Skeletal muscle satellite cell (primary cell): ENCODE measurements at regions not wholly inside any gene's neighbourhood (a gene's known extent, or its start where the extent isn't known, plus 50 kb on each side); places are given as distances from the start of the nearest gene placed in this dataset.

ENCODE experiments used
- H3K27me3 ChIP-seq: 2 replicates; pipeline ENCODE4 v1.7.0; 2013; ENCODE audit warnings: low read length; ENCODE audit not compliant: control insufficient read depth, insufficient read depth
- H3K36me3 ChIP-seq: 2 replicates; pipeline ENCODE4 v1.7.0; 2013; ENCODE audit warnings: mild to moderate bottlenecking, control low read depth, low read length; ENCODE audit not compliant: insufficient read depth
- H3K4me1 ChIP-seq: 2 replicates; pipeline ENCODE4 v1.7.0; 2013; ENCODE audit warnings: low read length; ENCODE audit not compliant: control insufficient read depth, insufficient read depth
- H3K4me2 ChIP-seq: 2 replicates; pipeline ENCODE4 v1.7.0; 2013; ENCODE audit warnings: mild to moderate bottlenecking, low read length
- H3K4me3 ChIP-seq: 2 replicates; pipeline ENCODE4 v1.7.0; 2013; ENCODE audit warnings: low read length
- H3K9ac ChIP-seq: 2 replicates; pipeline ENCODE4 v1.7.0; 2013; ENCODE audit warnings: mild to moderate bottlenecking, low read depth, low read length, moderate library complexity
- H3K9me3 ChIP-seq: replicated peaks from 2 replicates; pipeline ENCODE4 v1.7.0; 2013; ENCODE audit warnings: mild to moderate bottlenecking, control low read depth, low read length

DNA sequence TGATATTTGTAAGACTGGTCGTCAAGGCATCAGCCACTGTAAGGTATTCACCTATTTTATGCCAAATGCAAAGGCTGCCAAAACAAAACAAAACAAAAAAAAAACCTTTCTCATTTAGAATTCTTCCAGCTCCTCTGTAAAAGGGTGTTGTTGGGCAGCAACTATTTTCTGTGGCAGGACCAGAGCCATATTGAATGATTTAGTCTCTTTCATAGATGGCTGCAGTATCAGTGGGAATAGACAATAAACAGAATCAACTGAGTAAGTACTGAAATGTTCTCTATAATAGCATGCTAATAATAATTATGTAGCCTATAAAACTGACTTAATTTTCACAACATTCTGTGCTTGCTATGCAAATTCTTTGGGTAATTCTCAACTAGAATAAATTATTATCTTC, 389.7 kb upstream of the PABPC4L start:
- Histone ChIP-seq H3K9ac (no peak overlapping the region), H3K4me2 (no peak overlapping the region)

DNA sequence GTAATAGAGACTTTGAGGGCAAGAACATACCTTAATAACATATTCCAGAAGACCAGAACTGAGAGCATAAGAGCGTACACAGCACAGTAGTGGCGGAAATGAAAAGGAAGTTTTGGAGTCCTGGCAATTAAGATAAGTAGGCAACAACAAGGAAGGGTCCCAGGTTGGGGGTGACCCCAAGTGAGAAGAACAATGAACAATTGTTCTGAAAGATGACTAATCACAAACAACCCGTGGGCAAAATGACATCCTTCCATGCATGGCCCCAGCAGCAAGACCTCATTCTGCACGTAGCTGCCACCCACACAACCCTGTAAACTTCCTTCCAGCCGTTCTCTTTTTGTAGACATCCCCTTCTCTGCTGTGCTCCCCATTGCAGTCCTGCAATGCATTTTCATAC, 384.4 kb upstream of the PABPC4L start:
- H3K9ac ChIP-seq = no peak overlapping the region
- no peak overlapping the region for H3K4me2 ChIP-seq
- no peaks in the 10 kb centered on the region for H3K9me3 ChIP-seq
- H3K4me3 ChIP-seq = no peak overlapping the region
- H3K27me3 ChIP-seq = no peaks in the 10 kb centered on the region
- H3K4me1 ChIP-seq = no peaks in the 10 kb centered on the region
- no peaks in the 10 kb centered on the region for H3K36me3 ChIP-seq

More for the DNA sequence above, 389.7 kb upstream of the PABPC4L start:
- Histone ChIP-seq H3K27me3 (no peaks in the 10 kb centered on the region), H3K4me1 (no peaks in the 10 kb centered on the region), H3K36me3 (no peaks in the 10 kb centered on the region), H3K4me3 (no peak overlapping the region), H3K9me3 (no peaks in the 10 kb centered on the region)

DNA sequence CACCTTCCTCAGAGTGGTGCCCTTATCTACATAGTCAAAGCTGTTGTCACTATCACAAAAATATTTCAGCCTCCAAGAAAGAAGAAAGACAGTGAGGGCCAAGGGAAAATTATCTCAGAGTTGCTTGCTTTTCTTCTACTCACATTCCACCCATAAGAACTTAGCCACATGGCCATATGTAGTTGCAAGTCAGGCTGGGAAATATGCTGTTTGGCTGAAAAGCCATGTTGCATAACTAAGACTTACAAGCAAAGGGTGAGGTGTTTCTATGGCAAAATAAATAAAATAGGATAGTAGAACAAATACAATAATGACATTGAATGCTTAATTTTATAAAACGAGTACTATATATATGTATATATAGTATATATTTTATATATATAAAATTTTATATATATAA, 365.9 kb upstream of the PABPC4L start:
- Histone ChIP-seq H3K9ac (no peak overlapping the region), H3K4me2 (no peak overlapping the region), H3K36me3 (no peaks in the 10 kb centered on the region), H3K4me1 (no peaks in the 10 kb centered on the region), H3K4me3 (no peak overlapping the region), H3K27me3 (no peaks in the 10 kb centered on the region), H3K9me3 (no peaks in the 10 kb centered on the region)

DNA sequence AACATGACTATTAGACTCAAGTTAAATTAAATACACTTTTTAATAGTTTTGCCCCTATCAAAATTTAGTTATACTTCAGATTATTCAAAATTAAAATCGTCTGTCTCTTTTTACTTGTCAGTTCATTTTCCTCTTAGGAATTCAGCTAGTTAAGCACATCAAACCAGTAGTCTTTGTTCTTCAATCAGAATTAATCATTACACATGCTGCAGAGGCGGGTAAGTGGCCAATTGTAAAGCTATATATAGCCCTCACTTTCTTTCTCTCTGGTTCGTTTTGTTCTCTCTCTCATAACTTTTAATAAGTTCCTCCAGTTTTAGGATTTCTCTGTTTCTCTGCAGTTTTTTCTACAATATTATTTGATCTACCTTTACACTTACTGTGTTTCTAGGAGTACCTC, 359.1 kb upstream of the PABPC4L start:
- Histone ChIP-seq H3K4me2 (no peak overlapping the region), H3K4me1 (no peaks in the 10 kb centered on the region), H3K9ac (no peak overlapping the region), H3K27me3 (no peaks in the 10 kb centered on the region), H3K36me3 (no peaks in the 10 kb centered on the region), H3K9me3 (no peaks in the 10 kb centered on the region), H3K4me3 (no peak overlapping the region)

DNA sequence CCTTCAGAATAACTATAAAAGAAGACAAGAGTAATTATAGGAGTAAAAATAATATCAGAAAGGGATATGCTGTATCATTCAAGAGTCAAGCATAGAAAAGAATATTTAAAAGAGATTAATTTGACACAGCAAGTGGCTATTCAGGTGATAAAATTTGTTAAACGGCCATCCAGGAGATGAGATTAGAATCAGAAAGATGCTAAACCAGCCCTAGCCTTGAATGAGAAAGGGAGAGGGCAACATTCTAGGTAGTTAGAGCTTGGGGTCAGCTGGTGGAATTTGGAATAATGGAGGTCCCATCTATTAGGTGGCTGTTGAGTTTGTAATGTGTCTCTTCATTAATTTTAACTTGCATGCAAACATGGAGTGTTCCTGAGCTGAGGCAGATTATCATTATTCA, 350.5 kb upstream of the PABPC4L start:
- no peak overlapping the region for H3K9ac ChIP-seq
- no peaks in the 10 kb centered on the region for H3K9me3 ChIP-seq
- no peak overlapping the region for H3K4me3 ChIP-seq
- H3K36me3 ChIP-seq = no peaks in the 10 kb centered on the region
- no peaks in the 10 kb centered on the region for H3K27me3 ChIP-seq
- no peak overlapping the region for H3K4me2 ChIP-seq
- H3K4me1 ChIP-seq = no peaks in the 10 kb centered on the region

DNA sequence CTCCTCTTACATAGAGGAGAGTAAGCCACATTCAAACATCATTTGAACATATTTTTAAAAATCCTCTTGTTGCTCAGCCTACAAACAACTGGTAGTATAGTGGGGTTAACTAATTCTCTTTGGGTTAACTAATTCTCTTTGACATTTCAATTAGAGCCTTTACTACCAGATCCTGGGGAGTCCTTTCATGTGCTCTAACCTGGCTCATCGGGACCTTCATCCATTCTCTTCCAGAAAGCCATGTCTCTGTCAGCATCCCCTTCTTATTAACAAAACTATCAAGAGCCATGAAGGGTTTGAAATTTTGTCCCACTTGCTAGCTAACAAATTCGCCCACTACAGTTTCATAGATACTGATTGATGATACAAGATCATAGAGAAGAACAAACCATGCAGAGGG, 349.8 kb upstream of the PABPC4L start:
- Histone ChIP-seq H3K9ac (no peak overlapping the region), H3K4me2 (no peak overlapping the region), H3K4me1 (no peaks in the 10 kb centered on the region), H3K36me3 (no peaks in the 10 kb centered on the region), H3K4me3 (no peak overlapping the region), H3K9me3 (no peaks in the 10 kb centered on the region), H3K27me3 (no peaks in the 10 kb centered on the region)

DNA sequence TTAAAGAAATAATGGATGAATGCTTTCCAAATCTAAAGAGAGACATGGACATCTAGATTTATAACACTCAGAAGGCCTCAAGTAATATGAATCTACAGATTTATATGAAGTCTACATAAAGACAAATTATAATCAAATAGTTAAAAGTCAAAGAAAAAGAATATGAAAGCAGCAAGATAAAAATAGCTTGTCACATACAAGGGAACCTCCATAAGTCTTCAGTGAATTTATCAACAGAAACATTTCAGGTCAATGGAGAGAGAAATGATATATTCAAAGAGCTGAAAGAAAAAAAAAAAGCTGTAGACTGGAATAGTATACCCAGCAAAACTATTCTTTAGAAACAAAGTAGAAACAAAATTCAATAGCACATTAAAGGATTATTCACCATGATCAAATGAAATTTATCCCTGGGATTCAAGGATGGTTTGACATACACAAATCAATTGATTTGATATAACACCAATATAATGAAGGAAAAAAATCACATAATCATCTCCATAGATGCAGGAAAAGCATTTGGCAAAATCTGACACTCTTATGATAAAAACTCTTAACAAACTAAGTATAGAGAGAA, 346.6 kb upstream of the PABPC4L start:
- H3K27me3 ChIP-seq = no peaks in the 10 kb centered on the region
- H3K9me3 ChIP-seq = no peaks in the 10 kb centered on the region
- H3K4me3 ChIP-seq = no peak overlapping the region
- no peak overlapping the region for H3K9ac ChIP-seq
- H3K4me2 ChIP-seq = no peak overlapping the region
- no peaks in the 10 kb centered on the region for H3K36me3 ChIP-seq
- H3K4me1 ChIP-seq = no peaks in the 10 kb centered on the region

DNA sequence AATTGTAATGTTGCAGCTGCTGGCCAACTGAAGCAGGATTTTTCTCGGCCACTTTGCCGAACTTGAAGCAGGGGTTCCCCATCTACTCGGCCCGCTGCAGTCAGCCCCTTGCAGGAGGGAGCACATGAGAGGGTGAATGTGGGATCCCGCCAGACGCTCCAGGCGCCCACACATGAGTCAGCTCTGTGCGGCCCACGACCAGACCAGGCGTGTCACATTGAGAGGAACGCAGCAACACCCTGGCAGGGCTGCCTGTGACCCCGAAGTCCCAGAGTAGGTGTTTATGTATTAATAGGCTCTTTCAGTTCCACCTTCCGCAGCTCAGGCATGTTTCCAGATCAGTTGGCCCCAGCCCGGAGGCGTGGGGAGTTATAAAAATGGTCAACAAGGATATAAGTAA, 344.7 kb upstream of the PABPC4L start:
- H3K4me1 ChIP-seq = no peaks in the 10 kb centered on the region

DNA sequence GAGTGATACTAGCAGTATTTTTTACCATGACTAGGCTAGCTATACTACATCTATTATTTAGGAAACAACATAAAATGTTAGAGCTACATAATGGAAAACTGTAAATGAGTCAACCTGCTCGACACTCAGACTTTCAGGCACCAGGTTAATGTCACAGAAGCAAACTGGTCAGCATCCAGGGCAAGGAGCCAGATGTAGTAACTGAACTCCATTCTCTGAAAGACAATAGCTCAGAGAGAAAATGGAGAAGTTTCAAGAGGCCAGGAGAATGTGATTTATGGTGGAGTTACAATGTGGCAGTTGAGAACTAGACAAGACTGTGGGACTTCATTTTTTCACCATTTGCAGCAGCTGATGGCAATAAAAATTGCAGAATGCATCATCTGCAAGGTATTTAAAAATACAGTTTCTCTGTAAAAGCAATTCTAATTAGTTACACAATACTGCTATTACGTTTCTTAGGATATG, 342.7 kb upstream of the PABPC4L start:
- no peak overlapping the region for H3K4me3 ChIP-seq
- H3K9me3 ChIP-seq = no peaks in the 10 kb centered on the region
- no peak overlapping the region for H3K4me2 ChIP-seq
- H3K4me1 ChIP-seq = no peaks in the 10 kb centered on the region
- H3K36me3 ChIP-seq = no peaks in the 10 kb centered on the region
- no peak overlapping the region for H3K9ac ChIP-seq
- H3K27me3 ChIP-seq = no peaks in the 10 kb centered on the region

More for the DNA sequence above, 344.7 kb upstream of the PABPC4L start:
- no peaks in the 10 kb centered on the region for H3K27me3 ChIP-seq
- no peak overlapping the region for H3K4me3 ChIP-seq
- no peaks in the 10 kb centered on the region for H3K36me3 ChIP-seq
- no peak overlapping the region for H3K9ac ChIP-seq
- H3K4me2 ChIP-seq = no peak overlapping the region
- H3K9me3 ChIP-seq = no peaks in the 10 kb centered on the region

DNA sequence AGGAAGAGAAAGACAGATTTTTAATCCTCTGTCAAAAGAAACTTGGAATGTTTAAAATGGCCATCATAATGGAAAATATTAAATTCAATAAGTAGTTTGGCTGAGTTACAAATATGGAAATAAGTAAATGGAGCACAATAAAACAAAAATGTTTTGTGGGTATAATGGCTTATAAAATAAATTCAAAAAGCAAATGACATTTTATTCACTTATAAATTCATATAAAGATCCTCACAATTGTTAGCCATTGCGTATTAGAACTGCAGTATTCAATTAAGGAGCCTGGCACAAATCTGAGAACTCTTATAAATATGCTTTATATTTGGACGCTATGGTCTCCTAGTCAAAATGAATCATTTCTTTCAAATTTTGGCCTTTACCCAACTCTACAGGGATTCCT, 339.0 kb upstream of the PABPC4L start:
- H3K4me2 ChIP-seq = no peak overlapping the region
- H3K9ac ChIP-seq = no peak overlapping the region
- no peaks in the 10 kb centered on the region for H3K27me3 ChIP-seq
- H3K9me3 ChIP-seq = no peaks in the 10 kb centered on the region
- no peak overlapping the region for H3K4me3 ChIP-seq
- H3K36me3 ChIP-seq = no peaks in the 10 kb centered on the region
- no peaks in the 10 kb centered on the region for H3K4me1 ChIP-seq

DNA sequence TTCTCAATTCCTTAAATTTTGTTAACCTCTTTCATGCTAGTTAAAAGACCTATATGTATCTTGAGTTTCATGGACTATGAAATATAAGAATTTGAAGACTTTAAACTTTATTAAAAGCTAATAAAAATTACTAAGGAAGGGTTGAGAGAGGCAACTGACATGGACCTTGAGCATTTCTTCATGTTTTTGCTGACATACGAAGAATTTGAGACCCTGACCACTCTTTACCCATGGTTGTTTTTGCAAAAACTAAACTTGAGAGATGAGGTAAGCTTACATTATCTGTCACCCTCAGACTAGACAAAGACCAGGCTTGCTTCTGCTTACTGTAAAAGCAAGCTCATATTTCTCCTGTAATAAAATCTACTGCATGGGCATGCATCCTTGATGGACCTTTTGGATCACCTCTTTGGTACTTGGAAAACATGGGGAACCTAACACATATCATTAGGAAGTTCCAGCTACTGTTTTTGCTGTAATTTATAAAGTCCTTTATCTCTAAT, 338.2 kb upstream of the PABPC4L start:
- Histone ChIP-seq H3K27me3 (no peaks in the 10 kb centered on the region), H3K36me3 (no peaks in the 10 kb centered on the region), H3K9ac (no peak overlapping the region), H3K9me3 (no peaks in the 10 kb centered on the region), H3K4me3 (no peak overlapping the region), H3K4me1 (no peaks in the 10 kb centered on the region), H3K4me2 (no peak overlapping the region)

DNA sequence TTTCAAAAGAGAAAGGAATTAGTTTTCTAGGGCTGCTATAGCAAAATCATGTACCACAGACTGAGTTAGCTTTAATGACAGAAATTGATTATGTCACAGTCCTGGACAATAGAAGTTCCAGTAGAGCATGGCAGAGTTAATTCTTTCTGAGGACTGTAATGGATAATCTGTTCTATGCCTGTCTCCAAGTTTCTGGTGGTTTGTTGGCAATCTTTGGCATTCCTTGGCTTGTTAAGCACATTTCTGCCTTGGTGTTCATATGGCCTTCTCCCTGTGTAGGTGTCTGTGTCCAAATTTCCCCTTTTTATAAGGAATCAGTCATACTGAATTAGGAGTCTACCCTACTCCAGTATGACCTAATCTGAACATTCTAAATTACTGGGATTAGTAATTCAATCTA, 336.1 kb upstream of the PABPC4L start:
- Histone ChIP-seq H3K4me1 (no peaks in the 10 kb centered on the region), H3K9me3 (no peaks in the 10 kb centered on the region), H3K4me2 (no peak overlapping the region), H3K27me3 (no peaks in the 10 kb centered on the region), H3K36me3 (no peaks in the 10 kb centered on the region), H3K4me3 (no peak overlapping the region), H3K9ac (no peak overlapping the region)
